HG03571 (cell line): ENCODE measurements at regions not wholly inside any gene's neighbourhood (a gene's known extent, or its start where the extent isn't known, plus 50 kb on each side); places are given as distances from the start of the nearest gene placed in this dataset.
"Not testable (repeated sequence)": the region's sequence is repeated elsewhere in the genome, so short reads cannot be mapped to it uniquely, and the experiment has no call there.

ENCODE experiments used
- ATAC-seq: cut with Tn5 transposase; IDR thresholded peaks from one replicate; pipeline ENCODE4 v1.9.1; 2021; ENCODE audit not compliant: unreplicated experiment

GRCh38 chr12:73656375-73656774, 881.3 kb upstream of the ATXN7L3B start:
- no peak for ATAC-seq

GRCh38 chr12:73659802-73660201, 877.8 kb upstream of the ATXN7L3B start:
- ATAC-seq = no peak

GRCh38 chr12:73665193-73665592, 872.4 kb upstream of the ATXN7L3B start:
- ATAC-seq = no peak

GRCh38 chr12:73671550-73671949, 866.1 kb upstream of the ATXN7L3B start:
- ATAC-seq = not testable (repeated sequence)

- no peak for ATAC-seq
Measured at GRCh38 chr12:73677520-73678291, 859.9 kb upstream of the ATXN7L3B start.

GRCh38 chr12:73678335-73678734, 859.3 kb upstream of the ATXN7L3B start:
- no peak for ATAC-seq

GRCh38 chr12:73699318-73699717, 838.3 kb upstream of the ATXN7L3B start:
- ATAC-seq = no peak

GRCh38 chr12:73714655-73715054, 823.0 kb upstream of the ATXN7L3B start:
- no peak for ATAC-seq

GRCh38 chr12:73716143-73716542, 821.5 kb upstream of the ATXN7L3B start:
- ATAC-seq = not testable (repeated sequence)

- ATAC-seq = no peak
Measured at GRCh38 chr12:73719223-73719622, 818.4 kb upstream of the ATXN7L3B start.

GRCh38 chr12:73726881-73727280, 810.8 kb upstream of the ATXN7L3B start:
- no peak for ATAC-seq

- no peak for ATAC-seq
Measured at GRCh38 chr12:73731658-73732057, 806.0 kb upstream of the ATXN7L3B start.

- no peak for ATAC-seq
Measured at GRCh38 chr12:73769337-73769736, 768.3 kb upstream of the ATXN7L3B start.

- ATAC-seq = no peak
Measured at GRCh38 chr12:73798523-73798922, 739.1 kb upstream of the ATXN7L3B start.

GRCh38 chr12:73815072-73815645, 722.5 kb upstream of the ATXN7L3B start:
- no peak for ATAC-seq

- ATAC-seq = no peak
Measured at GRCh38 chr12:73817161-73817560, 720.5 kb upstream of the ATXN7L3B start.

GRCh38 chr12:73833746-73834145, 703.9 kb upstream of the ATXN7L3B start:
- ATAC-seq = no peak

- ATAC-seq = no peak
Measured at GRCh38 chr12:73841963-73842362, 695.7 kb upstream of the ATXN7L3B start.

GRCh38 chr12:73863546-73863945, 674.1 kb upstream of the ATXN7L3B start:
- no peak for ATAC-seq

- ATAC-seq = no peak
Measured at GRCh38 chr12:73867147-73867546, 670.5 kb upstream of the ATXN7L3B start.

GRCh38 chr12:73877291-73877690, 660.3 kb upstream of the ATXN7L3B start:
- ATAC-seq = not testable (repeated sequence)

GRCh38 chr12:73892201-73892600, 645.4 kb upstream of the ATXN7L3B start:
- no peak for ATAC-seq

GRCh38 chr12:73898645-73899044, 639.0 kb upstream of the ATXN7L3B start:
- ATAC-seq = no peak
